ENCODE measurements at regions not wholly inside any gene's neighbourhood (a gene's known extent, or its start where the extent isn't known, plus 50 kb on each side); places are given as distances from the start of the nearest gene placed in this dataset.

GRCh38 chr4:138413273-138413672 is 171.1 kb upstream of the SLC7A11 start:
- TF ChIP-seq TCF12 (IDR thresholded peaks at IDR 0.05; ENCODE audit: low read depth) (no peak), EGR1 (IDR thresholded peaks at IDR 0.05) (no peak), EP300 (IDR thresholded peaks at IDR 0.05; ENCODE audit: borderline replicate concordance) (no peak), REST (IDR thresholded peaks at IDR 0.05; ENCODE audit: low read depth) (no peak), TAF1 (IDR thresholded peaks at IDR 0.05; ENCODE audit: low read depth) (no peak), CEBPB (IDR thresholded peaks at IDR 0.05) (no peak), TEAD4 (IDR thresholded peaks at IDR 0.05) (no peak), CREB1 (IDR thresholded peaks at IDR 0.05; ENCODE audit: low read depth) (no peak), YY1 (IDR thresholded peaks at IDR 0.05; ENCODE audit: low read depth) (no peak), ZBTB7A (IDR thresholded peaks at IDR 0.05; ENCODE audit: low read depth) (no peak), USF1 (IDR thresholded peaks at IDR 0.05) (no peak), RAD21 (IDR thresholded peaks at IDR 0.05; ENCODE audit: low read depth) (no peak), FOXM1 (IDR thresholded peaks at IDR 0.05; ENCODE audit: borderline replicate concordance, low read depth) (no peak)
- TF ChIP-seq, protein P1, sequence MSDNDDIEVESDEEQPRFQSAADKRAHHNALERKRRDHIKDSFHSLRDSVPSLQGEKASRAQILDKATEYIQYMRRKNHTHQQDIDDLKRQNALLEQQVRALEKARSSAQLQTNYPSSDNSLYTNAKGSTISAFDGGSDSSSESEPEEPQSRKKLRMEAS (IDR thresholded peaks at IDR 0.05), result no peak

Measured in Ishikawa (cell line).